K562 (cell line): ENCODE measurements at regions not wholly inside any gene's neighbourhood (a gene's known extent, or its start where the extent isn't known, plus 50 kb on each side); places are given as distances from the start of the nearest gene placed in this dataset.

ENCODE experiments used
- AFF4 ChIP-seq: sonication (generic); formaldehyde crosslinking; IDR thresholded peaks from 2 replicates; pipeline ENCODE4 v1.8.0; 2023; ENCODE audit warnings: mild to moderate bottlenecking, missing genetic modification reagents
- FOXA1 ChIP-seq: fragments of 450-650 bp; IDR thresholded peaks from 2 replicates; pipeline ENCODE4 v1.6.1; 2016; ENCODE audit warnings: mild to moderate bottlenecking, borderline replicate concordance
- FOXP4 ChIP-seq: sonication (generic); formaldehyde crosslinking; IDR thresholded peaks from 2 replicates; pipeline ENCODE4 v1.8.0; 2022; ENCODE audit warnings: mild to moderate bottlenecking, missing genetic modification reagents, borderline replicate concordance
- POLR3G ChIP-seq: IDR thresholded peaks from 2 replicates; pipeline ENCODE4 v1.6.1; 2011; ENCODE audit not compliant: insufficient read length, insufficient replicate concordance; ENCODE audit errors: extremely low read depth
- SMAD2 ChIP-seq: fragments of 150-350 bp; IDR thresholded peaks from 2 replicates; pipeline ENCODE4 v1.6.1; 2014; ENCODE audit warnings: low read depth, mild to moderate bottlenecking, low read length
- TGIF2 ChIP-seq: sonication (generic); formaldehyde crosslinking; IDR thresholded peaks from 2 replicates; pipeline ENCODE4 v1.8.1; 2022; ENCODE audit warnings: mild to moderate bottlenecking, missing genetic modification reagents, moderate library complexity
- U2AF2 ChIP-seq: fragments of 200-400 bp; formaldehyde crosslinking; optimal IDR thresholded peaks from 2 replicates; pipeline ENCODE3; 2017; ENCODE audit warnings: low read depth, mild to moderate bottlenecking, low read length
- ZBTB8A ChIP-seq: fragments of 450-650 bp; IDR thresholded peaks from 2 replicates; pipeline ENCODE4 v1.6.1; 2018; ENCODE audit warnings: mild to moderate bottlenecking, moderate library complexity; ENCODE audit not compliant: partially characterized antibody
- ZNF140 ChIP-seq: fragments of 250-450 bp; sonication (Bioruptor Pico); IDR thresholded peaks from 2 replicates; pipeline ENCODE4 v1.8.0; 2021; ENCODE audit warnings: moderate library complexity, mild to moderate bottlenecking, inconsistent platforms
- ZNF584 ChIP-seq: fragments of 200-800 bp; sonication (Bioruptor generic); IDR thresholded peaks from 2 replicates; pipeline ENCODE4 v1.6.1; 2016; ENCODE audit warnings: low read depth, mild to moderate bottlenecking, missing genetic modification characterization, missing compliant biosample characterization
- TF ChIP-seq, protein P1 (sequence below), 2 experiments: fragments of 250-450 bp in 1 of 2; fragments of 450-650 bp in 1 of 2; sonication (Bioruptor Pico) in 1 of 2; IDR thresholded peaks; 2 replicates each; pipeline versions ENCODE4 v1.6.1 to v1.8.0; 2016 to 2021; ENCODE audit warnings: mild to moderate bottlenecking in 2 of 2, moderate library complexity in 2 of 2, missing compliant biosample characterization in 1 of 2, missing genetic modification characterization in 1 of 2
- TF ChIP-seq, protein P2 (sequence below): sonication (generic); formaldehyde crosslinking; IDR thresholded peaks from 2 replicates; pipeline ENCODE4 v1.8.1; 2023; ENCODE audit warnings: missing genetic modification reagents, mild to moderate bottlenecking, borderline replicate concordance
- TF ChIP-seq, protein P3 (sequence below): fragments of 250-450 bp; sonication (Bioruptor Pico); IDR thresholded peaks from 2 replicates; pipeline ENCODE4 v1.9.0; 2021; ENCODE audit warnings: mild to moderate bottlenecking

DNA sequence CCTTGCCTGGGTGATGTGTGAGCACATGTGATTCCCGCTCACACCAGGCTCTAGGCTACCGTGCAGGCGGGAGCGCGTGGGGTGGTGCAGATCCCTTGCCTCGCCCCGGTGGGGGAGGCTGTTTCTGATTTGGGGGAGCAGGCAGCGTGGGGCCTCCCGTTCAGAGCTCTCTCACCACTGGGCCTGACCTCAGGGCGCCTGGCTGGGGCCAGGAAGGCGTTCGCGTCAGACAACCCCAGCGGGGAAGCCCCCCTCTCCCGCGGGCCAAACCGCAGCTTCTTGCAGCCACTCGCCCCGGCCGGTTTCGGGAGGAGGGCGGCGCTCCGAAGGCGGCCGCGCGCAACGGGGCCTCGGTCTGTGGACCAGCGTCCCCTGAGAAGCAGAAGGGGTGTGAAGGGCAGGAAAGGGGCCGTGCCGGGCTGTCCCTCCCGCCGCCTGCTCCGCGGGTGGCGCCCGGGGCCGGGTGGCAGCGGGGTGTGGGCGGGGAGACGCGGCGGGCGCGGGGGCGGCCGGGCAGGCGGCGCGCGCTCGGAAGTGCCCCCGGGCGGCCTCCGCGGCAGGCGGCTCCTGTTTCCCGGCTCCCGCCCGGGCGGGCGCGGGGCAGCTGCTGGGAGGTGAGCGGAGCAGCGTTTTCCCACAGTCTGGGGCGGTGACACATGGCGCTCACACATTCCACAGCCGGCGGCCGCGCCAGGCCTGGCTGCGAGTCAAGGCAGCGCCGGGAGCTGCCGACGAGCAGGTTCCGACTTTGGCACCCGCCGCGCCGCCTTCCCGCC, 65.1 kb upstream of the HES1 start (continued):
- TF ChIP-seq, protein P1, sequence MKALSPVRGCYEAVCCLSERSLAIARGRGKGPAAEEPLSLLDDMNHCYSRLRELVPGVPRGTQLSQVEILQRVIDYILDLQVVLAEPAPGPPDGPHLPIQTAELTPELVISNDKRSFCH (CRISPR knock-in tag; IDR thresholded peaks at IDR 0.05): no peak
- TF ChIP-seq, protein P1 (tag; IDR thresholded peaks at IDR 0.05): peak; percentile 89
- TF ChIP-seq U2AF2 (no peak), POLR3G (no peak), ZNF584 (CRISPR knock-in tag) (peak; percentile 79; the same call in 1 of the 2 replicates), ZNF140 (CRISPR knock-in tag) (no peak), AFF4 (CRISPR knock-in tag) (no peak), ZBTB8A (no peak), SMAD2 (no peak), FOXA1 (no peak), TGIF2 (no peak; the same call in 1 of the 2 replicates), FOXP4 (CRISPR knock-in tag) (no peak)
- TF ChIP-seq, protein P2, sequence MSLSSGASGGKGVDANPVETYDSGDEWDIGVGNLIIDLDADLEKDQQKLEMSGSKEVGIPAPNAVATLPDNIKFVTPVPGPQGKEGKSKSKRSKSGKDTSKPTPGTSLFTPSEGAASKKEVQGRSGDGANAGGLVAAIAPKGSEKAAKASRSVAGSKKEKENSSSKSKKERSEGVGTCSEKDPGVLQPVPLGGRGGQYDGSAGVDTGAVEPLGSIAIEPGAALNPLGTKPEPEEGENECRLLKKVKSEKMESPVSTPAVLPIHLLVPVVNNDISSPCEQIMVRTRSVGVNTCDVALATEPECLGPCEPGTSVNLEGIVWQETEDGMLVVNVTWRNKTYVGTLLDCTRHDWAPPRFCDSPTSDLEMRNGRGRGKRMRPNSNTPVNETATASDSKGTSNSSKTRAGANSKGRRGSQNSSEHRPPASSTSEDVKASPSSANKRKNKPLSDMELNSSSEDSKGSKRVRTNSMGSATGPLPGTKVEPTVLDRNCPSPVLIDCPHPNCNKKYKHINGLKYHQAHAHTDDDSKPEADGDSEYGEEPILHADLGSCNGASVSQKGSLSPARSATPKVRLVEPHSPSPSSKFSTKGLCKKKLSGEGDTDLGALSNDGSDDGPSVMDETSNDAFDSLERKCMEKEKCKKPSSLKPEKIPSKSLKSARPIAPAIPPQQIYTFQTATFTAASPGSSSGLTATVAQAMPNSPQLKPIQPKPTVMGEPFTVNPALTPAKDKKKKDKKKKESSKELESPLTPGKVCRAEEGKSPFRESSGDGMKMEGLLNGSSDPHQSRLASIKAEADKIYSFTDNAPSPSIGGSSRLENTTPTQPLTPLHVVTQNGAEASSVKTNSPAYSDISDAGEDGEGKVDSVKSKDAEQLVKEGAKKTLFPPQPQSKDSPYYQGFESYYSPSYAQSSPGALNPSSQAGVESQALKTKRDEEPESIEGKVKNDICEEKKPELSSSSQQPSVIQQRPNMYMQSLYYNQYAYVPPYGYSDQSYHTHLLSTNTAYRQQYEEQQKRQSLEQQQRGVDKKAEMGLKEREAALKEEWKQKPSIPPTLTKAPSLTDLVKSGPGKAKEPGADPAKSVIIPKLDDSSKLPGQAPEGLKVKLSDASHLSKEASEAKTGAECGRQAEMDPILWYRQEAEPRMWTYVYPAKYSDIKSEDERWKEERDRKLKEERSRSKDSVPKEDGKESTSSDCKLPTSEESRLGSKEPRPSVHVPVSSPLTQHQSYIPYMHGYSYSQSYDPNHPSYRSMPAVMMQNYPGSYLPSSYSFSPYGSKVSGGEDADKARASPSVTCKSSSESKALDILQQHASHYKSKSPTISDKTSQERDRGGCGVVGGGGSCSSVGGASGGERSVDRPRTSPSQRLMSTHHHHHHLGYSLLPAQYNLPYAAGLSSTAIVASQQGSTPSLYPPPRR (CRISPR knock-in tag): no peak
- TF ChIP-seq, protein P3, sequence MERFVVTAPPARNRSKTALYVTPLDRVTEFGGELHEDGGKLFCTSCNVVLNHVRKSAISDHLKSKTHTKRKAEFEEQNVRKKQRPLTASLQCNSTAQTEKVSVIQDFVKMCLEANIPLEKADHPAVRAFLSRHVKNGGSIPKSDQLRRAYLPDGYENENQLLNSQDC: no peak
